GM18861 (cell line): ENCODE measurements at regions not wholly inside any gene's neighbourhood (a gene's known extent, or its start where the extent isn't known, plus 50 kb on each side); places are given as distances from the start of the nearest gene placed in this dataset.

ENCODE experiments used
- ATAC-seq: cut with Tn5 transposase; IDR thresholded peaks from one replicate; pipeline ENCODE4 v1.9.1; 2021; ENCODE audit not compliant: unreplicated experiment

- no peak for ATAC-seq
Measured at GRCh38 chr14:84181072-84181471, 1348.9 kb upstream of the FLRT2 start.

GRCh38 chr14:84195514-84195913 is 1334.4 kb upstream of the FLRT2 start:
- ATAC-seq: no peak

- no peak for ATAC-seq
Measured at GRCh38 chr14:84197704-84198103, 1332.2 kb upstream of the FLRT2 start.

- no peak for ATAC-seq
Measured at GRCh38 chr14:84202486-84202885, 1327.5 kb upstream of the FLRT2 start.

- no peak for ATAC-seq
Measured at GRCh38 chr14:84203896-84204295, 1326.0 kb upstream of the FLRT2 start.

GRCh38 chr14:84208451-84208850 is 1321.5 kb upstream of the FLRT2 start:
- no peak for ATAC-seq

GRCh38 chr14:84209031-84209430 is 1320.9 kb upstream of the FLRT2 start:
- ATAC-seq: no peak

GRCh38 chr14:84217066-84217465 is 1312.9 kb upstream of the FLRT2 start:
- no peak for ATAC-seq

- no peak for ATAC-seq
Measured at GRCh38 chr14:84225268-84225667, 1304.7 kb upstream of the FLRT2 start.

- no peak for ATAC-seq
Measured at GRCh38 chr14:84228702-84229101, 1301.2 kb upstream of the FLRT2 start.

- no peak for ATAC-seq
Measured at GRCh38 chr14:84234281-84234680, 1295.7 kb upstream of the FLRT2 start.

- ATAC-seq: no peak
Measured at GRCh38 chr14:84236290-84236689, 1293.7 kb upstream of the FLRT2 start.

- no peak for ATAC-seq
Measured at GRCh38 chr14:84237881-84238280, 1292.1 kb upstream of the FLRT2 start.

GRCh38 chr14:84247693-84248092 is 1282.3 kb upstream of the FLRT2 start:
- ATAC-seq: no peak

- ATAC-seq: no peak
Measured at GRCh38 chr14:84250893-84251292, 1279.1 kb upstream of the FLRT2 start.

GRCh38 chr14:84251411-84252115 is 1278.4 kb upstream of the FLRT2 start:
- ATAC-seq: no peak

- no peak for ATAC-seq
Measured at GRCh38 chr14:84252706-84253105, 1277.2 kb upstream of the FLRT2 start.

- ATAC-seq: no peak
Measured at GRCh38 chr14:84253326-84253725, 1276.6 kb upstream of the FLRT2 start.

- no peak for ATAC-seq
Measured at GRCh38 chr14:84254290-84254689, 1275.7 kb upstream of the FLRT2 start.

GRCh38 chr14:84262932-84263331 is 1267.0 kb upstream of the FLRT2 start:
- ATAC-seq: no peak

GRCh38 chr14:84272290-84272721 is 1257.6 kb upstream of the FLRT2 start:
- ATAC-seq: no peak

GRCh38 chr14:84273181-84273580 is 1256.8 kb upstream of the FLRT2 start:
- ATAC-seq: no peak

- ATAC-seq: no peak
Measured at GRCh38 chr14:84282618-84283017, 1247.3 kb upstream of the FLRT2 start.
